Stomach (tissue), 4 donors: ENCODE measurements at regions not wholly inside any gene's neighbourhood (a gene's known extent, or its start where the extent isn't known, plus 50 kb on each side); places are given as distances from the start of the nearest gene placed in this dataset.

Source experiments
- CTCF ChIP-seq, 7 experiments: fragments of 450-650 bp in 4 of 7; fragments of 200-600 bp in 3 of 7; sonication (generic) in 3 of 7; IDR thresholded peaks; one replicate each; pipeline ENCODE4 v1.5.1; 2016 to 2019; ENCODE audit warnings: antibody characterized with exemption in 7 of 7, control low read depth in 2 of 7, mild to moderate bottlenecking in 1 of 7
- EP300 ChIP-seq: sonication (generic); formaldehyde crosslinking; IDR thresholded peaks from one replicate; pipeline ENCODE4 v1.6.1; 2017; ENCODE audit warnings: antibody characterized with exemption
- POLR2A ChIP-seq, 4 donors: fragments of 450-650 bp; IDR thresholded peaks; one replicate each; pipeline ENCODE4 v1.6.1; 2016; ENCODE audit warnings: antibody characterized with exemption in 4 of 4, control low read depth in 2 of 4, mild to moderate bottlenecking in 1 of 4, moderate library complexity in 1 of 4

- no peak for TF ChIP-seq CTCF (IDR thresholded peaks at IDR 0.05)
- no peak for TF ChIP-seq POLR2A (IDR thresholded peaks at IDR 0.05)
- TF ChIP-seq EP300: no peak
These were observed 159.4 kb upstream of the GBE1 start for GRCh38 chr3:81920816-81921215.
